ENCODE measurements at regions not wholly inside any gene's neighbourhood (a gene's known extent, or its start where the extent isn't known, plus 50 kb on each side); places are given as distances from the start of the nearest gene placed in this dataset.
"Not testable (repeated sequence)": the region's sequence is repeated elsewhere in the genome, so short reads cannot be mapped to it uniquely, and the experiment has no call there.

DNA sequence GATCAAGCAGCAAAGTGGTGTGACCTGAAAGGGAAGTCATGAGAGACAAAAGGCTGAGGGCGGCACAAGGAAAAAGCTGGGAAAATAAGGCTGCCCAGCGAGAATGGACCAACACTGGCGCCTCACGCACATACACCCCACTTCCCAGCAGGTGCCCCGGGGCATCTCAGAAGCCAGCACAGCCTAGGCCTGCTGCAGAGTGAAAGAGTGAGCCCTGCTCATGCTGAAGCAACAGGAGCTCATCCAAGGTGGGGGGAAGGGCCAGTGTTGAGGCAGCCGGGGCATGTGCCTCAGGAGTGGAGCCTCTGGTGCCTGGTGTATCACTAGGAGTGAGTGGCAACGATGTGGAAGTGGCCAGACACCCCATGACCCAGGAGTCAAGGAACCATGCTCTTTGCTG, 158.8 kb downstream of the SPATA31A6 start:
- not testable (repeated sequence) for DNase-seq; H3K36me3 Mint-ChIP-seq (ENCODE audit: insufficient read depth); ATAC-seq; H3K27me3 Mint-ChIP-seq (ENCODE audit: low read depth); H3K4me3 Mint-ChIP-seq; H3K4me1 Mint-ChIP-seq (ENCODE audit: low read depth); H3K9me3 Mint-ChIP-seq

DNA sequence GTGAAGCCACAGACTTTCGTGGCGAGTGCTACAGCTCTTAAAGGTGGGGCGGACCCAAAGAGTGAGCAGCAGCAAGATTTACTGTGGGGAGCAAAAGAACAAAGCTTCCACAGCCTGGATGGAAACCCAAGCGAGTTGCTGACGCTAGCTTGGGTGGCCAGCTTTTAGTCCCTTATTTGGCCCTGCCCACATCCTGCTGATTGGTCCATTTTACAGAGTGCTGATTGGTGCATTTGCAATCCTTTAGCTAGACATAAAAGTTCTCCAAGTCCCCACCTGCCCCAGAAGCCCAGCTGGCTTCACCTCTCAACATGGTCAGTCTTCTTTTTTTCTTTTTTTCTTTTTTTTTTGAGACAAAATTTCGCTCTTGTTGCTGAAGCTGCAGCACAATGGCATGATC, 161.0 kb downstream of the SPATA31A6 start:
- not testable (repeated sequence) for ATAC-seq; H3K4me1 Mint-ChIP-seq (ENCODE audit: low read depth); H3K4me3 Mint-ChIP-seq; H3K36me3 Mint-ChIP-seq (ENCODE audit: insufficient read depth); H3K27me3 Mint-ChIP-seq (ENCODE audit: low read depth); H3K9me3 Mint-ChIP-seq; DNase-seq

DNA sequence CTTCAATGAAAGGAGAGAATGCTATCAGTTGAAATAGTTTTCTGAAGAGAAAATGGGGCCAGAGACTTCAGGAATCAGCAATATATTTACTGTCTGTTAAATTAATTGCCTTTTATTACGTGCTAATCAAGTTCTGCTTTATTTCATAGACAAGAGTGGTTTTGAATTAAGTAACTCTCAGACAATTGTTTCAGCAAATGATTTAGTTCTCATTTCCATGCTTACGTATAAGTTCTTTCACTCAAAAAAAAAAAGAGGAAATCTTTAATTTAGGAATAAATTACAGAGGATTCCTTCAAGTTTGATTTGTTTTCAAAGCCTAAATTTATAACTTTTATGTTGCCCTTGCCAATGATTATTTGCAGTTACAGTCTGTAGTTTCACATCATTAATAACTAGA, 163.5 kb downstream of the SPATA31A6 start:
- H3K27me3 Mint-ChIP-seq (ENCODE audit: low read depth); DNase-seq; H3K9me3 Mint-ChIP-seq; H3K36me3 Mint-ChIP-seq (ENCODE audit: insufficient read depth); ATAC-seq; H3K4me3 Mint-ChIP-seq; H3K4me1 Mint-ChIP-seq (ENCODE audit: low read depth): not testable (repeated sequence)

DNA sequence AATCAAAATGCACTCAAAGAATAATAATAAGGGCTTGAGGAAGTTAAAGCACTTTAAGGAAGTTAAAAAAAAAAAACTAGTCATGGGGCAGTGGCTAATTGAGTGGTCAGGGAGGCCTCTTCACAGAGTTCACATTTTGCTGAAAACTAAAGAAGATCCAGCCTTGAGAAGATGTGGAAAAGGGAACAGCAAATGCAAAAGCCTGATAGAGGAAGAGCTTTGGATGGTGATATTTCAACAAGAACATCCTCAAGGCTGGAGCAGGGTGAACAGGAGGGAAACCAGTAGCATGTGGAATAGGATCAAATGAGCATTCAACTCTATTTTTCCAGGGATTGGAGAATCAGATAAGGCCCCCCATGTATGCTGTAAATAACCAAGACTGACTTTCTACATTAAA, 165.7 kb downstream of the SPATA31A6 start:
- H3K4me3 Mint-ChIP-seq; H3K36me3 Mint-ChIP-seq (ENCODE audit: insufficient read depth); H3K9me3 Mint-ChIP-seq; DNase-seq; ATAC-seq; H3K4me1 Mint-ChIP-seq (ENCODE audit: low read depth); H3K27me3 Mint-ChIP-seq (ENCODE audit: low read depth): not testable (repeated sequence)

DNA sequence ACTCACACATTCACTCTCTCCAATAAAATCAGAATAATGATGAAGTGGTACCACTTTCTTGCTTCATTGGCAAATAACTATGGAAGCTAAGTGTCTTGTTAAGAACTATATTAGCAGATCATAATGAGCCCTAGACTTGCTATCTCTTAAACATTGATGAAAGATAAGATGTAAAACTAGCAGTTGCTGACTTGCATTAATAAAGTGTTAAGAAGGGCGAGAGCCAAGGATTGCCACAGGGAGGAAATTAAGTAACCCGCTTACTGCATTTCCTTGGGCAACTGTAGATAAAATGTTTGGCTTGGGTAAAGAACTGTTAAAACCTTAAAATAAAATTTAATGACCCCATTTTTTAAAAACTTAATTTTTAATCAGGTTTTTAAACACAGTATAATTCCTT, 167.0 kb downstream of the SPATA31A6 start:
- H3K27me3 Mint-ChIP-seq (ENCODE audit: low read depth); ATAC-seq; H3K4me3 Mint-ChIP-seq; H3K9me3 Mint-ChIP-seq; DNase-seq; H3K36me3 Mint-ChIP-seq (ENCODE audit: insufficient read depth); H3K4me1 Mint-ChIP-seq (ENCODE audit: low read depth): not testable (repeated sequence)

DNA sequence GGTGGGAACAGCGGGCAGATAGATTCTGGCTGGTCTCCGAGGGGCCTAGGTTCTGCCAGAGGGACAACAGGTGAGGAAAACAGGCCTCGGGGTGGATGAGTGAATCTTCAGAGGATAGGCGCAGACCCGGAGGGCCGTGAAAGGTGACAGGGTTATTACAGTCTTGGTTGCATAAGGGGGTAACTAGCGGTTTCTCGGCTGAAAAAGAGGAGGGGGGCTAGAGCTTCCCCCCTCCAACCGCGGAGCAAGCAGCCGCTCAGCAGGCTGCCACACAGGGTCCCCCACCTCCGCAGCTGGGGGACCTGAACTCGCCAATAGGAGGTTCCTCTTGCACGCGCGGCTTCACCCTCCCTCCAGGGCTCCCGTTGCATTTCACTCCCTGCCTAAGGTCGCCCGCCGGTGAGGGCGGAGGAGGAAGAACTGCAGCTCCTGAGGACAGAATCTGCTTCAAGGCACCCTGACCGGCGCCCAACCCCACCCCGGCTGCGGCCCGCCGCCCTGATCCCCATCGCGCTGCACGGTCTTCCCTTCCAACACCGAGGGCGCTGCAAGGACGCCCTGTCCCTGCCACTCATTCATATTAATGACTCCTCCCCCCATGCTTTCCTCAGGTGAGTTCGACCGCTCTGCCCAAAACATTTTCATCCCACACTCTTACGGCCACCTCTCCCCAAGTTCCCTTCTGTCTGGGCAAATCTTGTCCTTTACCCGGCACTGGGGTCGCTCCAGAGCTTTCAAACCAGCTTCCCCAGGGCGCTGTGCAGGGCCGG, 174.3 kb downstream of the SPATA31A6 start:
- H3K27me3 Mint-ChIP-seq (ENCODE audit: low read depth), result peaks cover 12% of the 10 kb centered on the region
- not testable (repeated sequence) for ATAC-seq; DNase-seq; H3K9me3 Mint-ChIP-seq; H3K4me3 Mint-ChIP-seq; H3K4me1 Mint-ChIP-seq (ENCODE audit: low read depth); H3K36me3 Mint-ChIP-seq (ENCODE audit: insufficient read depth)

DNA sequence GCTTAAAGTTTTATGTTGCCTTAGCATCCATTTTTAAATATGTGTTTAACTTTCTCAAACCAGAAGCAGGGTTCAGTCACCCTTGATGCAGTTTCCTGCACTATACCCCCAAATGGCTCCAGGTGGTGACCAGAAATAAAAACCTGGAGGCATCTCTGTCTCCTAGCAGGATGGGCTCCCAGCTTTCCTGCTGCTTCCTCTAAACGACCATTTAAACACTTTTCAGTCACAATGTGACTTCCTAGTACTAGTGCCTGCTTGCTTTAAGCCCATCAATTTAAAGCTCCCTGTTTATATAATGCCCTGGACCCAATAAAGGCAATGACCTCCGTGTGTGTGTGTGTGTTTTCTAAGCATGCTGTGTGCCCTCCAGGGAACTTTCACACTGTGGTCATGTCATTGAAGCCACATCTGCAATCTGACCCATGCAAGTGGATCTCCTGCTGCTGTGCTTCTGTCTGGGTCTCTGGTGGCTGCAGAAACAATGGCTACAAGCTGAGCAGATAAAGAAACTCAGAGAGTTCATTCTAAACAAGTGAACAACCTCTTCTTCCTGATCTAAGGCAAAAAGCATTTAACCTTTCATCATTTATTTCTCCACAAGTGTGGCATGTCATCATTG, 175.3 kb downstream of the SPATA31A6 start:
- H3K36me3 Mint-ChIP-seq (ENCODE audit: insufficient read depth); H3K9me3 Mint-ChIP-seq: not testable (repeated sequence)

DNA sequence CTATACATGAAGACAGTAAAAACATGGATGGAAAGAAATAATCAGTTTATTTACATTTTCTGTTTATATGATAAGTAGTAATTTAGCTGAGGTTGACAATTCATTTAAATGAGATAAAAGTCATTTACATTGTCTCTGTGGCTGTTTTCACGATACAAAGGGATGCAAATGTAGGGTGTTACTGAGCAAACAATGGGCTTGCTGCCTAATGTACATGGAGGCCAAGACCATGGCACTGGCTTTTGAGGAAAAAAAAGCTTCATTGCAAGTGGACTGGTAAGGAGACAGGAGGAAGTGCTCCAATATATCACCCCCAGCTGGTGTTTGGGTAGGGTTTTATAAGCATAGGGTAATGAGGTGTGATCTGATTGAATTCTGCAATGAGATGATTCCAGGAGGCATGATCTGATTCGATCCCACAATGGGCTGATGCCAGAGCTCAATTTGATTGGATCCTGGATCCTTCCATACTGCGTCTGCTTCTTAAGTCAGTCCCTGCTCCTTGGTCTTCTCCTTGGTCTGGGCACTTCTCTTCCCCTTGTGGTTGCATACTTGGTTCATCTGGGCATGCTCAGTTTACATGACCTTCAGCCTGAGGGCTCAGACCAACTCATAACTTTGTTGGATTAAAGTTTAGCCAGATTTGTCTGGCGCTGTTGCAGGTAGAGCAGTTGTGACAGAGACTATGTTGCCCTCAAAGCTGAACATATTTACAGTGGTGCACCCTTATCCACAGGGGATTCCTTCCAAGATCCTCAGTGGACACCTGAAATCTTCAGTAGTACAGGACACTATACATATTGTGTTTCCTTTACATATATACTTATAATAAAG, 181.2 kb downstream of the SPATA31A6 start:
- not testable (repeated sequence) for ATAC-seq; H3K36me3 Mint-ChIP-seq (ENCODE audit: insufficient read depth); H3K27me3 Mint-ChIP-seq (ENCODE audit: low read depth)

More for the DNA sequence above, 175.3 kb downstream of the SPATA31A6 start:
- not testable (repeated sequence) for H3K4me1 Mint-ChIP-seq (ENCODE audit: low read depth); ATAC-seq; DNase-seq; H3K4me3 Mint-ChIP-seq
- H3K27me3 Mint-ChIP-seq (ENCODE audit: low read depth), result peaks cover 12% of the 10 kb centered on the region

DNA sequence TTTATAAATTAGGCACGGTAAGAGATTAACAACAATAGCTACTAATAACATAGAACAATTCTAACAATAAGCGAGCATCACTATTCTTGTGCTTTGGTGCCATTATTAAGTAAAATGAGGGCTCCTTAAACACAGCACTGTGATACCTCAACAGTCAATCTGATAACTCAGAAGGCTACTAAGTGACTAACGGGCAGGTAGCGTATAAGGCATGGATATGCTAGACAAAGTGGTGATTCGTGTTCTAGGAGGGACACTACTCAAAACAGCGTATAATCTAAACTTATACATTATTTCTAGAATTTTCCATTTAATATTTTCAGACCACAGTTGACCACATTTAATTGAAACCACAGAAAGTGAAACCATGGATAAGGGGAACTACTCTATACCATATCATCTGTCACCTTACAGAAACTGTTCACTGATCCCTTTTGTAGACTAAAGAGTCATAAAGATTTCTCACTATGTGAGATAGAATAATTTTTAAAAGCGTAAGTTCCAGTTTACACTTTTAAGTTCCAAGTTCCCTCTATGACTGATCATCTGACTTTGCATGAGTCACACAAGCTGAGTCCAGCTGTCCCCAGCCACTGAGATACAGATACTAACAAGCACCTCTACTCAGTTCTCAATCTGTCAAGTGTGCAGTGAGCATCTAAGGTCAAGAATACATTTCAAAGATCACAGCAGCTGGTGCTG, 181.9 kb downstream of the SPATA31A6 start:
- H3K27me3 Mint-ChIP-seq (ENCODE audit: low read depth); H3K4me3 Mint-ChIP-seq; H3K4me1 Mint-ChIP-seq (ENCODE audit: low read depth); H3K36me3 Mint-ChIP-seq (ENCODE audit: insufficient read depth); H3K9me3 Mint-ChIP-seq; DNase-seq: not testable (repeated sequence)
- peak; percentile 41 to 67 for ATAC-seq

More for the DNA sequence above, 181.2 kb downstream of the SPATA31A6 start:
- H3K4me3 Mint-ChIP-seq; DNase-seq; H3K4me1 Mint-ChIP-seq (ENCODE audit: low read depth); H3K9me3 Mint-ChIP-seq: not testable (repeated sequence)

DNA sequence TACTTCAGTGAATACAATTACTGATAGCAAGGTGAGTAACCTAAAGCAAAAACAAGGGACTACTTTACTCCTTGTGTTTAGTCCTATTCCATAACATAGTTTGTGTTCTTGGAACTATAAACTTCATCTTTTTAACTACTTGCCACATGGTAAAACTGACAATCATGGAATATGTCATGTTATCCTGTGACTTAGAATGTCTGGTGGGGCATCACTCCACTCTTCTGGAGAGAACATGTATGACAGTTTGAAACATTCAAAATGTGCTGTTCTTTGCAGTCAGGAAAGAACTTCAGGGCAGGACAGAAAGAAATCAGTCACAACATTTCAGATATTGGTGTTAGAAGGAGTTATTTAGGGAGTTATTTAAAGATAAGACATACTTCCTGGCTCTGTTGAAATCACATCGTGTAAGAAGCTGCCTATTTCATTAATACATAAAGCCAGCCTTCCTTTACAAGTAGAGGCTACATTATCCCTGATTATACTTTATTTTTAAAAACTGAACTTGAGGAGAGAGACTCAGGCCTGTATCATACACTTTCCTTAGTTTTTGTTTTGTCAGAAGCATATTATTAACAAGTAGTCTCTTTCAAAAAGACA, 184.9 kb downstream of the SPATA31A6 start:
- H3K4me1 Mint-ChIP-seq (ENCODE audit: low read depth); DNase-seq; H3K27me3 Mint-ChIP-seq (ENCODE audit: low read depth); H3K36me3 Mint-ChIP-seq (ENCODE audit: insufficient read depth); H3K4me3 Mint-ChIP-seq; H3K9me3 Mint-ChIP-seq; ATAC-seq: not testable (repeated sequence)

DNA sequence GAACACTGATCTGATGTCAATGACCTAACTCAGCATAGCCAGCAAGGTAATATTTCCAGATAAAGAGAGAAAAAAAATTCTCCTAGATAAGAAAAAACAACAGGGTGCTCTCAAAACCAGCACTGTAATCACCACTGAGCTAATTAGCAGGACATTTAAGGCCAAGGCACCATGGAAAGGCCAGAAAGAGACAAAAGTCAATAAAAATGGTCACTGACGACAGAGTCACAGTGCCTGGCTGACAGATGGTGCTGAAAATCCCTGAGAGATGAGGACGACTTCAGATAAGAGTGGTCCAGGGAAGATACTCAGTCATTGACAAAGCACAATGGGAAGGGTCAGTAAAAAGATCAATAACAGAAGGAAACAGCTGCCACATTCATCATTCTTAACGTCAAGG, 186.7 kb downstream of the SPATA31A6 start:
- not testable (repeated sequence) for DNase-seq; H3K27me3 Mint-ChIP-seq (ENCODE audit: low read depth); H3K4me3 Mint-ChIP-seq; ATAC-seq; H3K9me3 Mint-ChIP-seq; H3K4me1 Mint-ChIP-seq (ENCODE audit: low read depth); H3K36me3 Mint-ChIP-seq (ENCODE audit: insufficient read depth)

DNA sequence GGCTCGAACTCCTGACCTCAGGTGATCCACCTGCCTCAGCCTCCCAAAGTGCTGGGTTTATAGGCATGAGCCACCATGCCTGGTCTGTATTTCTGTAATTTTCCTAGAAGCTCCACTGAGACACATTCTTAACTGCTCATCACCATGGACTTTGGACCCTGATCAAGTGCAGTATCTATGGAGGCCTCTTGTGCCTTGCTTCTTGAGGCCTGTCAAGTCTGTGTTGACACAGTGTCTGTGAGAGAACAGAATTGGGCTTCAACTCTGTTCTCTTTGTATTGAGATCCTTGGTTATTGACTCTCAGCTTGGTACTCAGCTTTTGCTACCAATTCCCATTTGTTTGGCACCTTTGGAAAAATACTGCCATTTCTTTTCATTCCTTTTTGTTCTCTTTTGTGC, 188.0 kb downstream of the SPATA31A6 start:
- H3K27me3 Mint-ChIP-seq (ENCODE audit: low read depth); ATAC-seq; H3K9me3 Mint-ChIP-seq; DNase-seq; H3K36me3 Mint-ChIP-seq (ENCODE audit: insufficient read depth); H3K4me1 Mint-ChIP-seq (ENCODE audit: low read depth); H3K4me3 Mint-ChIP-seq: not testable (repeated sequence)

DNA sequence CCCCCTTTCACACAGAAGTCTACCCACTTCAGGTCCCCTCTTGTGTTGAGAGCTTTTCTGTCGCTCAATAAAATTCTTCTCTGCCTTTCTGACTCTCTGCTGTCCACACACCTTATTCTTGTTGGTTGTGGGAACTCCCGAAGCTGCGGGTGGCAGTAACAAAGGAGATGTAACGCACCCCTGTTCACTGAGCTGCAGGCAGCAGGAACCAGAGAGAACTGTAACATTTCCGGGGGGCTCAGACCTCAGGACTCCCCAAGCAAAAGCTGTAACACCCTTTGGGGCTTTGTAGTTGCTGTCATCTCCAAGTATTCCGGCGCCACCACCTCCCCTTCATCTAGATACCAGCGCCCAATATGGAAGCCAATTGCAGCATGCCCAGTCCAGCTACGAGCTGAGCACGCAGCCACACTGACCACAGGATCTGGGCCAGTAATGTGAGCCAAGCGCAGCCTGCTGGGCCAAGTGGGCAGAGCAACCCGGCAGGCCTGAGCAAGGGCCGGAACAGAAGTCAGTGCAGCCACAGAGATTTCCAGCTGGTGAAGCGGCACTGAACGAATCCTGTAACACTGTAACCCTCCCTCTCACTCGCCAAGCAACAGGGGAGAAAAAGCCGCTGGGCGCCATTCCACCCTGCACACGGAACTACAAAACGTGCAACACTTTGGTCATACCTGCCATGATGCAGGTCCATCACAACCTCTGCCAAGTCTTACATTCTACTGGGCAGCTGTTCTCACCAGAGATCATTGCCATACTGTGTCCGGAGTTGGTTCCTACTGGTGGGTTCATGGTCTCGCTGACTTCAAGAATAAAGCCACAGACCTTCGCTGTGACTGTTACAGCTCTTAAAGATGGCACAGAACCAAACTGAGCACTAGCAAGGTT, 194.3 kb downstream of the SPATA31A6 start:
- not testable (repeated sequence) for H3K9me3 Mint-ChIP-seq; H3K36me3 Mint-ChIP-seq (ENCODE audit: insufficient read depth); DNase-seq

More for the DNA sequence above, 194.3 kb downstream of the SPATA31A6 start:
- H3K27me3 Mint-ChIP-seq (ENCODE audit: low read depth); H3K4me3 Mint-ChIP-seq; ATAC-seq; H3K4me1 Mint-ChIP-seq (ENCODE audit: low read depth): not testable (repeated sequence)

Data from activated T-cell treated with anti-CD3 and anti-CD28 coated beads, Interleukin-2, amount 50 U/mL, for 4 hours (primary cell).